Activated B cell treated with CpG ODN at 0.5 μM for 24 hours (primary cell): ENCODE measurements at regions not wholly inside any gene's neighbourhood (a gene's known extent, or its start where the extent isn't known, plus 50 kb on each side); places are given as distances from the start of the nearest gene placed in this dataset.

Source experiments
- ATAC-seq: fragments of 200-7000 bp; cut with Tn5 transposase; one replicate; pipeline ENCODE4 v1.10.0; 2021; ENCODE audit warnings: low read depth, mild to moderate bottlenecking, moderate library complexity
- CTCF ChIA-PET: fragments of 350-600 bp; sonication (Branson Sonifier 250); formaldehyde crosslinking; loops from one replicate; lab custom pipeline; 2021; ENCODE audit warnings: antibody characterized with exemption; lab: Charles Lee
- POLR2A ChIA-PET: fragments of 350-600 bp; sonication (Branson Sonifier 250); formaldehyde crosslinking; loops from one replicate; lab custom pipeline; 2021; ENCODE audit warnings: antibody characterized with exemption; lab: Charles Lee
- DNase-seq: peaks from one replicate; pipeline ENCODE4 v3.0.0; 2022
- H3K27ac Mint-ChIP-seq: one replicate; pipeline ENCODE4 v1.8.0; 2020; ENCODE audit warnings: mixed read lengths
- H3K27me3 Mint-ChIP-seq: one replicate; pipeline ENCODE4 v1.8.0; 2021; ENCODE audit warnings: mixed read lengths
- H3K36me3 Mint-ChIP-seq: one replicate; pipeline ENCODE4 v1.8.0; 2021; ENCODE audit warnings: low read depth, mixed read lengths
- H3K4me1 Mint-ChIP-seq: one replicate; pipeline ENCODE4 v1.8.0; 2021; ENCODE audit warnings: mixed read lengths
- H3K4me3 Mint-ChIP-seq: one replicate; pipeline ENCODE4 v1.8.0; 2020; ENCODE audit warnings: mild to moderate bottlenecking, mixed read lengths
- H3K9me3 Mint-ChIP-seq: one replicate; pipeline ENCODE4 v1.8.0; 2020; ENCODE audit warnings: mixed read lengths
- intact Hi-C: fragments of 100-400 bp; cut with micrococcal nuclease; formaldehyde crosslinking; loops from one replicate; pipeline ENCODE4 v1.15.1; 2024
- TF ChIP-seq, protein P1 (sequence below): fragments of 200-600 bp; IDR thresholded peaks from one replicate; pipeline ENCODE4 v1.8.0; 2022; ENCODE audit warnings: antibody characterized with exemption, mild to moderate bottlenecking

DNA sequence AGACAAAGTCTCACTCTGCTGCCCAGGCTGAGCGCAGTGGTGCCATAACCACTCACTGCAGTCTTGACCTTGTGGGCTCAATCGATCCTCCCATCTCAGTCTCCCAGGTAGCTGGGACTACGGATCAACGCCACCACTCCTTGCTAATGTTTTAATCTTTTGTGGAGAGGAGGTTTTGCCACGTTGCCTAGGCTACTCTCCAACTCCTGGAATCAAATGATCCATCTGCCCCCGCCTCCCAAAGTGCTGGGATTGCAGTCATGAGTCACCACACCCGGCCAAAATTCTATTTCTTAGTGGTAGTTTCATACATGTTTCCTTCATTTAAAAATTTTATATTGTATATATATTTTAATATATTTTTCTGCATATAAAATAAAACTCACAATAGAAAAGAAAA, 125.8 kb upstream of the CLNK start:
- ChIA-PET CTCF (no interaction called here), POLR2A (no interaction called here)
- Mint-ChIP-seq H3K9me3 (peaks cover 14% of the 10 kb centered on the region), H3K27me3 (peaks cover 2% of the 10 kb centered on the region), H3K27ac (no peak overlapping the region), H3K4me1 (peaks cover 3% of the 10 kb centered on the region), H3K36me3 (no peaks in the 10 kb centered on the region), H3K4me3 (no peak overlapping the region)
- ATAC-seq (no peak), DNase-seq (no peak)
- TF ChIP-seq, protein P1, sequence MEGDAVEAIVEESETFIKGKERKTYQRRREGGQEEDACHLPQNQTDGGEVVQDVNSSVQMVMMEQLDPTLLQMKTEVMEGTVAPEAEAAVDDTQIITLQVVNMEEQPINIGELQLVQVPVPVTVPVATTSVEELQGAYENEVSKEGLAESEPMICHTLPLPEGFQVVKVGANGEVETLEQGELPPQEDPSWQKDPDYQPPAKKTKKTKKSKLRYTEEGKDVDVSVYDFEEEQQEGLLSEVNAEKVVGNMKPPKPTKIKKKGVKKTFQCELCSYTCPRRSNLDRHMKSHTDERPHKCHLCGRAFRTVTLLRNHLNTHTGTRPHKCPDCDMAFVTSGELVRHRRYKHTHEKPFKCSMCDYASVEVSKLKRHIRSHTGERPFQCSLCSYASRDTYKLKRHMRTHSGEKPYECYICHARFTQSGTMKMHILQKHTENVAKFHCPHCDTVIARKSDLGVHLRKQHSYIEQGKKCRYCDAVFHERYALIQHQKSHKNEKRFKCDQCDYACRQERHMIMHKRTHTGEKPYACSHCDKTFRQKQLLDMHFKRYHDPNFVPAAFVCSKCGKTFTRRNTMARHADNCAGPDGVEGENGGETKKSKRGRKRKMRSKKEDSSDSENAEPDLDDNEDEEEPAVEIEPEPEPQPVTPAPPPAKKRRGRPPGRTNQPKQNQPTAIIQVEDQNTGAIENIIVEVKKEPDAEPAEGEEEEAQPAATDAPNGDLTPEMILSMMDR = no peak
- intact Hi-C loops = no loop called here

DNA sequence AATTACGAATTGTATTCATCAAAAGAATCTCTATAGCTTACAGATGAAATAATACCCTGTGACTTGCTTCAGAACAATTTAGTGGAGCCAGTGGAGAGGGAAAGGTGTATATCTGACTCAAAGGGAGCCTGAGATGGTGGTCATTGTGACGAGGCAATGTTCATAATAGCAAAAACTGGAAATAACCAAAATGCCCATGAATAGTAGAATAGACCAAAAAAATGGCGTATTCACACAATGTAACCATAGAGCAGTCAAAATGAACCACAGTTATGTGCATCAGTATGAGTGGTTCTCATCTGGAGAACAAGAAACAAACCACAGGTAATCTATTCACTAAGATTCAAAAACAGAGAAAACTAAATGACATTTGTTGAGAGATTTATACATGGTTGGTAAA, 125.3 kb upstream of the CLNK start:
- no peak for DNase-seq
- Mint-ChIP-seq H3K27ac (no peak overlapping the region), H3K9me3 (peaks cover 14% of the 10 kb centered on the region), H3K4me1 (peaks cover 3% of the 10 kb centered on the region), H3K36me3 (no peaks in the 10 kb centered on the region), H3K4me3 (no peak overlapping the region), H3K27me3 (peaks cover 2% of the 10 kb centered on the region)
- no peak for ATAC-seq
- ChIA-PET CTCF (no interaction called here), POLR2A (no interaction called here)
- TF ChIP-seq, protein P1 = no peak
- intact Hi-C loops = no loop called here

DNA sequence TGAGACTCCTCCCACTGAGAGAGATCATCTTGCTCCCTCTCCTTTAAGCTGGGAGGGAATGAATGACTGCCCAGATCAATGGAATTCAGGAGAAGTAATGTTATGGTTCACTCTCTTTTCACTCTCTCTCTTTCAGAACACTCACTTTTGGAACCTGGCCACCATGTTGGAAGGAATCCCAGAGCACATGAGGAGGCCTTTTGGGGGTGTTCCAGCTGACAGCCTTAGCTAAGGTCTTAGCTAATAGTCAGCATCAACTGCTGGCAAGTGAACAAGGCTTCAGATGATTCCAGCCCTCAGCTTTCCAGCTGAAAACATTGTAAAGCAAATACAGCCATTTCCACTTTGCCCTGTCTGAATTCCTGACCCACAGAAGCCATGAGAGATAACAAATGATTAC, 124.0 kb upstream of the CLNK start:
- peaks cover 7% of the 10 kb centered on the region for H3K9me3 Mint-ChIP-seq
- intact Hi-C loops = no loop called here
- peaks cover 7% of the 10 kb centered on the region for H3K4me1 Mint-ChIP-seq
- ChIA-PET CTCF (no interaction called here), POLR2A (no interaction called here)
- DNase-seq (no peak), ATAC-seq (no peak)
- H3K36me3 Mint-ChIP-seq = no peaks in the 10 kb centered on the region
- H3K27me3 Mint-ChIP-seq = peaks cover 2% of the 10 kb centered on the region
- TF ChIP-seq, protein P1 = no peak
- no peak overlapping the region for H3K27ac Mint-ChIP-seq
- no peak overlapping the region for H3K4me3 Mint-ChIP-seq

DNA sequence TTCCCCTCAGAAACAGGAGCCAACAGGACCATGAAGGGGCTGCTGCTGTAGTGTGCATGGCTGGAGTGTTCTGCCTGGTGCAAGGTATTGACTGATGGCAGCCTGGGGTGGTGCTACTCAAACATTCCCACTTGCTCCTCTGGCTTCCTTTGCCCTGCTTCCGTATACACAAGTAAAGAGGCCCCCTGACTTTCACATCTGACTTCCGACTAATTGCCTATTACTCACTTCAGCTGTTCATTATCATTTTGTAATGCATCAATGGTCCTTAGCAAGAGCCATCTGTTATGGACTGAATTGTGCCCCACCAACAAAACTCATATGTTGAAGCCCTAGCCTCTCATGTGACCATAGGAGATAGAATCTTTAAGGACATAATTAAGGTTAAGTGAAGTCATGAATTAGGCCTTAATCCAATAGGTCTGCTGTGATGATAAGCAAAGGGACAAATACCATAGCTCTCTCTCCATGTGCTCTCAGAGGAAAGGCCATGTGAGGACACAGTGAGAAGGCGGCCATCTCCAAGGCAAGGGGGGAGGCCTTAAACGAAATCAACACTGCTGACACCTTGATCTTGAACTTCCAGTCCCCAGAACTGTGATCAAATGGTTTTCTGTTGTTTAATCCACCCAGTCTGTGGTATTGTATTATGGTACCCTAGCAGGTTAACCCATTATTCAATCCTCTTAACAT, 122.5 kb upstream of the CLNK start:
- H3K27me3 Mint-ChIP-seq = peaks cover 2% of the 10 kb centered on the region
- intact Hi-C loops = no loop called here
- no peak overlapping the region for H3K4me3 Mint-ChIP-seq
- no peak overlapping the region for H3K27ac Mint-ChIP-seq
- peaks cover 4% of the 10 kb centered on the region for H3K9me3 Mint-ChIP-seq
- TF ChIP-seq, protein P1 = no peak
- DNase-seq (no peak), ATAC-seq (no peak)
- H3K36me3 Mint-ChIP-seq = no peaks in the 10 kb centered on the region
- H3K4me1 Mint-ChIP-seq = peaks cover 7% of the 10 kb centered on the region
- POLR2A ChIA-PET = no interaction called here
- CTCF ChIA-PET = no interaction called here

DNA sequence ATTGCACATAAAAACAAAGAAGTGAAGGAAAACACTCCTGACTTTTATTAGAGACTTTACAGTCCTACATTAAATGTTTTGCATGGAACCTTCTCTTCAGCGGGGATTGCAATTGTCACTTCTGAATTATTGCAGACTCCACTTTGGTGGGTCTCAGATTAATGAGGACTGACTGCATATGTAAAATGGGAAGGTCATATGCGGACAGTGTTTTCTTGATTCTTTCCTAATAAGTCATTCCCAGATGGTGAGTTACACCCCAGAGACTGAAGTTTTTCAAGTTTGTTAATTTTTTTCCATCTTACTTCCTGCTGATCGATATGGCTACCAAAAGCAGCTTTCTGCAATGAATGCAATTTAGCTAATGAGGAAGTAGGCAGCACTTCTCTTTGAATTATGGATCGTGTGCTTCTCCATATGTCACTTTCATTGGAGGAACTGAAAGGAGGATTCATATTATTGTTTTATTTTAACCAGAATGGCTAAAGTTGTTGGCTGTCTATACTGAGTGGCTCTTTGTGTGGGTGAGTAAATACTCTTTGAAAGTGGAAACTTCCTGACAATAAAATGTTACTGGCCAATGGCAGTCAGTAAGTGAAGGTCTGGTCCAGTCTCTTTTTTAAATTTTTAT, 119.3 kb upstream of the CLNK start:
- Mint-ChIP-seq H3K27me3 (peaks cover 2% of the 10 kb centered on the region), H3K27ac (no peak overlapping the region), H3K36me3 (no peaks in the 10 kb centered on the region), H3K4me3 (no peak overlapping the region), H3K9me3 (peaks cover 4% of the 10 kb centered on the region), H3K4me1 (peaks cover 7% of the 10 kb centered on the region)
- DNase-seq (no peak), ATAC-seq (no peak)
- TF ChIP-seq, protein P1 = no peak
- intact Hi-C loops = no loop called here
- CTCF ChIA-PET = no interaction called here
- POLR2A ChIA-PET = interaction anchor here (0.5 kb wide), 1 partner anchor 52 kb away, joined by 3 read pairs; no protein-coding TSS in a partner anchor
